Breast epithelium (tissue), 4 donors: ENCODE measurements at regions not wholly inside any gene's neighbourhood (a gene's known extent, or its start where the extent isn't known, plus 50 kb on each side); places are given as distances from the start of the nearest gene placed in this dataset.

Experiments
- DNase-seq, 2 donors: peaks; one replicate each; pipeline ENCODE4 v3.0.0-alpha.2; 2019; ENCODE audit warnings: low spot score in 2 of 2
- H3K27ac ChIP-seq, 2 donors: fragments of 200-600 bp; sonication (generic) in 1 of 2; one replicate each; pipeline ENCODE4 v1.5.1; 2016 to 2019; ENCODE audit warnings: mild to moderate bottlenecking in 1 of 2
- H3K27me3 ChIP-seq, 2 donors: fragments of 200-600 bp; sonication (generic) in 1 of 2; one replicate each; pipeline versions ENCODE4 v1.5.1 to v1.6.0; 2017 to 2019; ENCODE audit warnings: control low read depth in 1 of 2, mild to moderate bottlenecking in 1 of 2
- H3K36me3 ChIP-seq: fragments of 200-600 bp; one replicate; pipeline ENCODE4 v1.5.1; 2019
- H3K4me1 ChIP-seq, 2 donors: fragments of 200-600 bp; sonication (generic); one replicate each; pipeline ENCODE4 v1.5.1; 2016 to 2019; ENCODE audit warnings: control low read depth in 1 of 2
- H3K4me3 ChIP-seq, 3 donors: fragments of 200-600 bp; sonication (generic); 1 replicate in 2 of 3; 2 replicates in 1 of 3; pipeline ENCODE4 v1.5.1; 2016 to 2019; ENCODE audit warnings: mild to moderate bottlenecking in 3 of 3, moderate library complexity in 2 of 3
- H3K9me3 ChIP-seq, 2 donors: fragments of 200-600 bp; sonication (generic) in 1 of 2; one replicate each; pipeline ENCODE4 v1.5.1; 2016 to 2019; ENCODE audit warnings: control low read depth in 1 of 2
- POLR2A ChIP-seq: fragments of 450-650 bp; IDR thresholded peaks from one replicate; pipeline ENCODE4 v1.6.1; 2016; ENCODE audit warnings: antibody characterized with exemption, mild to moderate bottlenecking, moderate library complexity
- POLR2AphosphoS5 ChIP-seq, 3 donors: sonication (generic); formaldehyde crosslinking; IDR thresholded peaks; one replicate each; pipeline ENCODE4 v1.6.1; 2017; ENCODE audit warnings: antibody characterized with exemption in 3 of 3
- intact Hi-C: fragments of 100-400 bp; cut with DNase I; formaldehyde crosslinking; loops from one replicate; pipeline ENCODE4 v1.15.1; 2023; ENCODE audit warnings: low total_unique reads
- TF ChIP-seq, protein P1 (sequence below), 3 donors: fragments of 450-650 bp; IDR thresholded peaks; one replicate each; pipeline ENCODE4 v1.5.1; 2016 to 2017; ENCODE audit warnings: antibody characterized with exemption in 3 of 3, mild to moderate bottlenecking in 3 of 3, moderate library complexity in 3 of 3

DNA sequence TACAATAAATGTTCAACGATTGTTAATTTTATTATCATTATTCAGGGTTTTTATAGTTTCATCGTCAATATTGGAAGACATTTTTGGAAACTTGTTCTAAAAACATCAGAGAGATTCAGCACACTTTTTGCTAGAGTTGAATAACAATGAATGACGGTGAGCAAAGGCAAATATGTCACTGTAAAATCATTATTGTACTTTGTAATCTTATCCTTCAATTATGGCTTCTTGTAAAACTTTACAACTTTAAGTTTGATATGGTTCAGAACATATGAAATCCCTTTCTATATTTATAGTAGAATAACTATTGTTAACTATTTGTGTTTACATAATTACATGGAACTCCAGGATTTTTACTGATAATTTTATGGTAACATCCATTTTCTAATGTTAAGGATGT, 167.8 kb upstream of the SEMA3A start:
- Histone ChIP-seq H3K27me3 (no peaks in the 10 kb centered on the region), H3K27ac (no peak overlapping the region), H3K4me1 (no peaks in the 10 kb centered on the region), H3K36me3 (no peaks in the 10 kb centered on the region), H3K4me3 (no peak overlapping the region), H3K9me3 (no peaks in the 10 kb centered on the region)
- TF ChIP-seq POLR2A = no peak
- intact Hi-C loops = no loop called here
- no peak for DNase-seq

DNA sequence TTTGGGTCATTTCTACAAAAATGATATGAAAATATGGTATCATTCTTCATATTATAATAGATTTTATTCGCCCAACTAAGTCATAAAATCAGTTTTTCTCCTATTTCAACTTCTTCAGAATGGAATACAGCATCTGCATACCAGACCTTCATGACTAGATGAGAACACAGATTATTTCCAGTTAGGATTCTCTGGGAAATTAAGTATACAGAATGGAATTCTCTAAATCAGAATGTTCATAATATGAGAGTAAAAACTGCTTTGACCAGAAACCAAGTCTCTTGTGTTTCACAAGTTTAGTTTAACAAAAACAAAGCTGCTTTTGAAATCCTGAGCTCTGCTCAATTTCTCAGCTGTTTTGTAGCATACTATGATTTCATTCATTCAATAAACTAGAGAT, 160.3 kb upstream of the SEMA3A start:
- intact Hi-C loops = no loop called here
- H3K27me3 ChIP-seq = no peaks in the 10 kb centered on the region
- H3K9me3 ChIP-seq = no peaks in the 10 kb centered on the region
- no peaks in the 10 kb centered on the region for H3K4me1 ChIP-seq
- no peak overlapping the region for H3K27ac ChIP-seq
- TF ChIP-seq, protein P1, sequence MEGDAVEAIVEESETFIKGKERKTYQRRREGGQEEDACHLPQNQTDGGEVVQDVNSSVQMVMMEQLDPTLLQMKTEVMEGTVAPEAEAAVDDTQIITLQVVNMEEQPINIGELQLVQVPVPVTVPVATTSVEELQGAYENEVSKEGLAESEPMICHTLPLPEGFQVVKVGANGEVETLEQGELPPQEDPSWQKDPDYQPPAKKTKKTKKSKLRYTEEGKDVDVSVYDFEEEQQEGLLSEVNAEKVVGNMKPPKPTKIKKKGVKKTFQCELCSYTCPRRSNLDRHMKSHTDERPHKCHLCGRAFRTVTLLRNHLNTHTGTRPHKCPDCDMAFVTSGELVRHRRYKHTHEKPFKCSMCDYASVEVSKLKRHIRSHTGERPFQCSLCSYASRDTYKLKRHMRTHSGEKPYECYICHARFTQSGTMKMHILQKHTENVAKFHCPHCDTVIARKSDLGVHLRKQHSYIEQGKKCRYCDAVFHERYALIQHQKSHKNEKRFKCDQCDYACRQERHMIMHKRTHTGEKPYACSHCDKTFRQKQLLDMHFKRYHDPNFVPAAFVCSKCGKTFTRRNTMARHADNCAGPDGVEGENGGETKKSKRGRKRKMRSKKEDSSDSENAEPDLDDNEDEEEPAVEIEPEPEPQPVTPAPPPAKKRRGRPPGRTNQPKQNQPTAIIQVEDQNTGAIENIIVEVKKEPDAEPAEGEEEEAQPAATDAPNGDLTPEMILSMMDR (IDR thresholded peaks at IDR 0.05) = no peak
- no peak for TF ChIP-seq POLR2A
- no peak for TF ChIP-seq POLR2AphosphoS5 (IDR thresholded peaks at IDR 0.05)
- DNase-seq = no peak
- H3K4me3 ChIP-seq = no peak overlapping the region
- no peaks in the 10 kb centered on the region for H3K36me3 ChIP-seq

DNA sequence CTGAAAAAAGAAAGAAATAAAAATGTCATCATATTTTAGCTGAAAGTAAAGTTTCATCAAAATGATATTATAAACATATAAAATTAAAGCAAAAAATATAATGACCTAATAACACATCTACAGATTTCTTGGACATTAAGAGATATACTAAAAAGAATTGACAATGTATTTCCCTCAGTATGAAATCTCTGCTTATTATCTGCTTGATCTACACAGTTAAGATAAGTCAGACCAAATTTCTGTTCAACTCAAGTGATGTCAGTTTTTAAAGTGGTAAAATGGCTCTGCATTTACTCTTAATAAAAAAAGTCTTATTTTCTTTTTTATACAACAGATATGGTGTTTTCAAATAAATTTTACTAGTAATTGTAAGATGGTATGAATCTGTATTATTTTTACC, 159.4 kb upstream of the SEMA3A start:
- H3K9me3 ChIP-seq = no peaks in the 10 kb centered on the region
- no peak overlapping the region for H3K4me3 ChIP-seq
- no peak overlapping the region for H3K27ac ChIP-seq
- intact Hi-C loops = no loop called here
- no peaks in the 10 kb centered on the region for H3K27me3 ChIP-seq
- no peaks in the 10 kb centered on the region for H3K36me3 ChIP-seq
- DNase-seq = no peak
- TF ChIP-seq, protein P1 (IDR thresholded peaks at IDR 0.05) = no peak
- no peak for TF ChIP-seq POLR2A
- no peak for TF ChIP-seq POLR2AphosphoS5 (IDR thresholded peaks at IDR 0.05)
- no peaks in the 10 kb centered on the region for H3K4me1 ChIP-seq

DNA sequence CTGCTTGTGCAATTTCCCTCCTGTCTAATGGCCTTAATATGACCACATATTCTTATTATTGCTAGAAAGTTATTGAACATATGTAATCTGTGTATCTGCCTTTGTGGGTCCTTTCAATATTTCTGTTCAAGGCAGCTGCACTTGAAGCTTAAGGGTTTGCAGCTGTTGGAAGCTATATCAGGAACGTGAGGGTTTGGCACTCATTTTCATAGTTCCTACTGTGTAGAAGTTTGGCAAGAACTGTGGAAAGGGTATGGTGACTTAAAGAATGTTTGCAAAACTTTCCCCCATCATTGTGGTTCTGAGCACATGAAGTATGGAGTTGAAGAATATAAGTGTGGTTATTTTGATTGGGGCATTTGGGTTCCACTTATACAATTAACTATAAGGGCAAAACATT, 144.7 kb upstream of the SEMA3A start:
- Histone ChIP-seq H3K4me3 (no peak overlapping the region), H3K9me3 (no peaks in the 10 kb centered on the region), H3K27ac (no peak overlapping the region), H3K36me3 (no peaks in the 10 kb centered on the region), H3K4me1 (no peaks in the 10 kb centered on the region), H3K27me3 (no peaks in the 10 kb centered on the region)
- no peak for TF ChIP-seq POLR2A
- TF ChIP-seq, protein P1 (IDR thresholded peaks at IDR 0.05) = no peak
- no peak for TF ChIP-seq POLR2AphosphoS5 (IDR thresholded peaks at IDR 0.05)
- no peak for DNase-seq
- intact Hi-C loops = no loop called here

DNA sequence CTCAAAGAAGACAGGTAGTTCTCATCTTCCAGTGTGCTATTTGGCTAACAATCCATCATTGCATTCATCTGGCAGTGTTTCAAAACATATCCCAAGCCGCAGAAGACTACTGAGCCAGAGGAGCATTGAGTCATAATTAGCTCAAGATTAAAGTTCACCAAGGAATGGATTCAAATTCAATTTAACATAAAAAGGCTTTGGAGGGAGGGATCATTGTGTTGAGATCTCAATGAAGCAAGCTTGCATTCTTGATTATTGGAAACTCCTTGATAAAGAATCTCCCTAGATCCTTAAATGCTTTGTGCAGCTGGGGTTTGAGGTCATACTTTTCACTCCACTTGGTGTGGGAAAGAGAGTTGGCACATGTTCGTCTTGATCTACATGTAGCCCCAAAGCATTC, 142.8 kb upstream of the SEMA3A start:
- Histone ChIP-seq H3K36me3 (no peaks in the 10 kb centered on the region), H3K9me3 (no peaks in the 10 kb centered on the region), H3K4me1 (no peaks in the 10 kb centered on the region), H3K27ac (no peak overlapping the region), H3K27me3 (no peaks in the 10 kb centered on the region), H3K4me3 (no peak overlapping the region)
- no peak for DNase-seq
- intact Hi-C loops = no loop called here
- TF ChIP-seq, protein P1 (IDR thresholded peaks at IDR 0.05) = no peak
- TF ChIP-seq POLR2AphosphoS5 (IDR thresholded peaks at IDR 0.05) = no peak
- no peak for TF ChIP-seq POLR2A

DNA sequence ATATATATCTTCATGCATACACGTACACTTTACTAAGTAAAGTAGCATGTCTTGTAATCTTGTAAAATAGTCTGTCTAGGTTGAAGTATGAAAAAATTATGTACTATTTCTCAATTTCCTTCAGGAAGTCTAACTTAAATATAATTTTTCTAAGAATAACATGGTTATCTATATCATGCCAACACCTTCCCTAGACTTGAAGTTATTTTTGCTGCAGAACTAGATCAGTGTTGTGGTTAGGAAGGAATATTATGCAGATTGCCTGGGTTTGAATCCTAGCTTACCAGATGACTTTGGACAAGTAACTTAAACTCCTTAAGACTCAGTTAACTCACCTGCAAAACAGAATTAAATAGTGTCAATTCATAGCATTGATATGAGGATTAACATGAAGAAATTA, 142.2 kb upstream of the SEMA3A start:
- DNase-seq = no peak
- H3K9me3 ChIP-seq = no peaks in the 10 kb centered on the region
- H3K4me3 ChIP-seq = no peak overlapping the region
- no peaks in the 10 kb centered on the region for H3K27me3 ChIP-seq
- intact Hi-C loops = no loop called here
- H3K4me1 ChIP-seq = no peaks in the 10 kb centered on the region
- no peak overlapping the region for H3K27ac ChIP-seq
- TF ChIP-seq POLR2A (no peak), POLR2AphosphoS5 (IDR thresholded peaks at IDR 0.05) (no peak)
- TF ChIP-seq, protein P1 (IDR thresholded peaks at IDR 0.05) = no peak
- H3K36me3 ChIP-seq = no peaks in the 10 kb centered on the region
